DND-41 (cell line): ENCODE measurements at regions not wholly inside any gene's neighbourhood (a gene's known extent, or its start where the extent isn't known, plus 50 kb on each side); places are given as distances from the start of the nearest gene placed in this dataset.

ENCODE experiments used
- ATAC-seq: fragments of 200-7000 bp; cut with Tn5 transposase; 3 replicates; pipeline ENCODE4 v1.9.1; 2021; ENCODE audit warnings: low read depth; ENCODE audit not compliant: insufficient read depth
- DNase-seq: peaks from one replicate; pipeline ENCODE4 v3.0.0-alpha.2; 2020
- H2AFZ ChIP-seq: 2 replicates; pipeline ENCODE4 v1.6.0; 2012; ENCODE audit warnings: low read depth, low read length
- H3K27ac ChIP-seq: 2 replicates; pipeline ENCODE4 v1.5.1; 2012; ENCODE audit warnings: low read length, inconsistent platforms
- H3K27me3 ChIP-seq: fragments of 200-600 bp; sonication (generic); 2 replicates; pipeline ENCODE4 v1.6.0; 2012; ENCODE audit warnings: low read length, mild to moderate bottlenecking, inconsistent platforms; ENCODE audit not compliant: insufficient read depth, poor library complexity
- H3K36me3 ChIP-seq: 2 replicates; pipeline ENCODE4 v1.5.1; 2012; ENCODE audit warnings: low read length, inconsistent platforms; ENCODE audit not compliant: insufficient read depth
- H3K4me1 ChIP-seq: 2 replicates; pipeline ENCODE4 v1.5.1; 2012; ENCODE audit warnings: mild to moderate bottlenecking, low read length; ENCODE audit not compliant: insufficient read depth
- H3K4me2 ChIP-seq: 2 replicates; pipeline ENCODE4 v1.6.0; 2012; ENCODE audit warnings: mild to moderate bottlenecking, moderate library complexity, low read length, inconsistent platforms; ENCODE audit not compliant: insufficient read depth
- H3K4me3 ChIP-seq, 2 experiments: fragments of 200-600 bp in 1 of 2; shearing (Covaris generic) in 1 of 2; 2 replicates each; pipeline ENCODE4 v1.5.1; 2012 to 2016; ENCODE audit warnings: inconsistent platforms in 2 of 2, low read length in 2 of 2, mild to moderate bottlenecking in 2 of 2, low read depth in 1 of 2, moderate library complexity in 1 of 2
- H3K79me2 ChIP-seq: 2 replicates; pipeline ENCODE4 v1.6.0; 2012; ENCODE audit warnings: low read length, inconsistent platforms; ENCODE audit not compliant: insufficient read depth
- H3K9ac ChIP-seq: 2 replicates; pipeline ENCODE4 v1.6.0; 2012; ENCODE audit warnings: low read depth, mild to moderate bottlenecking, inconsistent platforms, low read length, moderate library complexity
- H3K9me3 ChIP-seq: 2 replicates; pipeline ENCODE4 v1.5.1; 2012; ENCODE audit warnings: low read length, moderate library complexity, mild to moderate bottlenecking, inconsistent platforms; ENCODE audit not compliant: insufficient read depth, severe bottlenecking
- H4K20me1 ChIP-seq: 2 replicates; pipeline ENCODE4 v1.6.0; 2012; ENCODE audit warnings: low read length; ENCODE audit not compliant: insufficient read depth
- EZH2 ChIP-seq: IDR thresholded peaks from 3 replicates; pipeline ENCODE4 v1.6.1; 2012; ENCODE audit warnings: borderline replicate concordance, low read depth, mild to moderate bottlenecking, moderate library complexity, low read length, inconsistent platforms; ENCODE audit not compliant: severe bottlenecking
- TF ChIP-seq, protein P1 (sequence below): IDR thresholded peaks from 2 replicates; pipeline ENCODE4 v1.5.1; 2012; ENCODE audit warnings: borderline replicate concordance, low read length, moderate library complexity, mild to moderate bottlenecking; ENCODE audit not compliant: poor library complexity, severe bottlenecking; ENCODE audit errors: extremely low read depth

GRCh38 chrY:8035653-8036052 lies 1124.1 kb upstream of the AMELY start:
- no peak overlapping the region for H3K9ac ChIP-seq
- no peak overlapping the region for H2AFZ ChIP-seq
- TF ChIP-seq EZH2 = no peak
- H3K36me3 ChIP-seq = no peaks in the 10 kb centered on the region
- H4K20me1 ChIP-seq = no peaks in the 10 kb centered on the region
- H3K27ac ChIP-seq = no peak overlapping the region
- no peaks in the 10 kb centered on the region for H3K4me1 ChIP-seq
- H3K4me3 ChIP-seq = no peak overlapping the region
- H3K4me2 ChIP-seq = no peak overlapping the region
- H3K79me2 ChIP-seq = no peaks in the 10 kb centered on the region
- H3K9me3 ChIP-seq = no peaks in the 10 kb centered on the region
- no peak for ATAC-seq
- no peak for DNase-seq
- no peaks in the 10 kb centered on the region for H3K27me3 ChIP-seq

- Histone ChIP-seq H3K36me3 (no peaks in the 10 kb centered on the region), H3K4me3 (no peak overlapping the region), H3K79me2 (no peaks in the 10 kb centered on the region), H4K20me1 (no peaks in the 10 kb centered on the region), H2AFZ (no peak overlapping the region), H3K27ac (no peak overlapping the region), H3K4me2 (no peak overlapping the region), H3K4me1 (no peaks in the 10 kb centered on the region), H3K27me3 (no peaks in the 10 kb centered on the region), H3K9ac (no peak overlapping the region), H3K9me3 (no peaks in the 10 kb centered on the region)
- TF ChIP-seq, protein P1, sequence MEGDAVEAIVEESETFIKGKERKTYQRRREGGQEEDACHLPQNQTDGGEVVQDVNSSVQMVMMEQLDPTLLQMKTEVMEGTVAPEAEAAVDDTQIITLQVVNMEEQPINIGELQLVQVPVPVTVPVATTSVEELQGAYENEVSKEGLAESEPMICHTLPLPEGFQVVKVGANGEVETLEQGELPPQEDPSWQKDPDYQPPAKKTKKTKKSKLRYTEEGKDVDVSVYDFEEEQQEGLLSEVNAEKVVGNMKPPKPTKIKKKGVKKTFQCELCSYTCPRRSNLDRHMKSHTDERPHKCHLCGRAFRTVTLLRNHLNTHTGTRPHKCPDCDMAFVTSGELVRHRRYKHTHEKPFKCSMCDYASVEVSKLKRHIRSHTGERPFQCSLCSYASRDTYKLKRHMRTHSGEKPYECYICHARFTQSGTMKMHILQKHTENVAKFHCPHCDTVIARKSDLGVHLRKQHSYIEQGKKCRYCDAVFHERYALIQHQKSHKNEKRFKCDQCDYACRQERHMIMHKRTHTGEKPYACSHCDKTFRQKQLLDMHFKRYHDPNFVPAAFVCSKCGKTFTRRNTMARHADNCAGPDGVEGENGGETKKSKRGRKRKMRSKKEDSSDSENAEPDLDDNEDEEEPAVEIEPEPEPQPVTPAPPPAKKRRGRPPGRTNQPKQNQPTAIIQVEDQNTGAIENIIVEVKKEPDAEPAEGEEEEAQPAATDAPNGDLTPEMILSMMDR = no peak
- no peak for TF ChIP-seq EZH2
- no peak for DNase-seq
- ATAC-seq = no peak
Observed at GRCh38 chrY:8034673-8035072, 1123.1 kb upstream of the AMELY start.

DNA sequence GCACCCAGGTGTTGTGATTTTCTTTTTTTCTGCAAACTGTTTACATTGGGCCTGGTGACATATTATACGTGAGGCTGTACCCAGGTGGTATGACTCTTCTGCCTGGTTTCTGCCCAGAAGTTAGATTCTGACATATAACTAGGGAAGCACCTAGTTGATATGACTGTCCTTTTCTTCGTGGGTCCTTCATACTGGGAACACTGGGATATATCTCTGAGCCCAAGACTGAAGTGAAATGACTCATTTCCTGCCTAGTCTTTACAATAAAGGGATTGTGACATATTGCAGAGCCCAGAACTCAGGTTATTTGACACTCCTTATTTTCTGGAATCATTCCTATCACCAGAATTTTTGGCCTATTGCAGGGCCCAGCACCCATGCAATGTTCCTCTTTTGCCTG lies 1121.6 kb upstream of the AMELY start:
- H2AFZ ChIP-seq = no peak overlapping the region
- H3K9me3 ChIP-seq = no peaks in the 10 kb centered on the region

DNA sequence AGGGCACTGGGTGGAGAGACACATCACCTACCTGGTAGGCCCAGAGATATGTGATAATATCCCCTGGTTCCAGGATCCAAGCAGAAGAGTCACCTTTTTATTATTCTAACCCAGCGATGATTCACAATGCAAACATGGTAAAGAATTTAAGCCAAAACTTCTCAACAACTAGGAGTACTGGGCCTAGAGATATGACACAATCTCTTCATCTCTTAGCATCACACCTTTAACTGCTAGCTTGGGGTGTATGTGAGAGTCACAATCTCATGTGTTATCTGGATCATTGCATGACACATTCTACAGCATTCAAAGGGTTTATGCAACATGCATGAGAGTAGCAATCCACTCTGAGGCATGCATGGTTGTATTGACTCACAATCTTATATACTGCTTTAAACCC lies 1109.0 kb upstream of the AMELY start:
- no peaks in the 10 kb centered on the region for H3K27me3 ChIP-seq

More for the DNA sequence above, 1121.6 kb upstream of the AMELY start:
- no peak for DNase-seq
- H3K79me2 ChIP-seq = no peaks in the 10 kb centered on the region
- no peak for TF ChIP-seq EZH2
- TF ChIP-seq, protein P1 = no peak
- H3K4me3 ChIP-seq = no peak overlapping the region
- H3K4me2 ChIP-seq = no peak overlapping the region
- H3K4me1 ChIP-seq = no peaks in the 10 kb centered on the region
- no peak overlapping the region for H3K27ac ChIP-seq
- H4K20me1 ChIP-seq = no peaks in the 10 kb centered on the region
- H3K9ac ChIP-seq = no peak overlapping the region
- H3K36me3 ChIP-seq = no peaks in the 10 kb centered on the region
- no peaks in the 10 kb centered on the region for H3K27me3 ChIP-seq
- ATAC-seq = no peak

More for the DNA sequence above, 1109.0 kb upstream of the AMELY start:
- no peaks in the 10 kb centered on the region for H3K79me2 ChIP-seq
- no peaks in the 10 kb centered on the region for H3K36me3 ChIP-seq
- H3K9me3 ChIP-seq = no peaks in the 10 kb centered on the region
- no peak overlapping the region for H3K27ac ChIP-seq
- H4K20me1 ChIP-seq = no peaks in the 10 kb centered on the region
- DNase-seq (no peak), ATAC-seq (no peak)
- no peaks in the 10 kb centered on the region for H3K4me1 ChIP-seq
- no peak overlapping the region for H2AFZ ChIP-seq
- no peak overlapping the region for H3K4me2 ChIP-seq
- no peak for TF ChIP-seq EZH2
- TF ChIP-seq, protein P1 = no peak
- no peak overlapping the region for H3K9ac ChIP-seq
- H3K4me3 ChIP-seq = no peak overlapping the region
